ENCODE measurements at regions not wholly inside any gene's neighbourhood (a gene's known extent, or its start where the extent isn't known, plus 50 kb on each side); places are given as distances from the start of the nearest gene placed in this dataset.

DNA sequence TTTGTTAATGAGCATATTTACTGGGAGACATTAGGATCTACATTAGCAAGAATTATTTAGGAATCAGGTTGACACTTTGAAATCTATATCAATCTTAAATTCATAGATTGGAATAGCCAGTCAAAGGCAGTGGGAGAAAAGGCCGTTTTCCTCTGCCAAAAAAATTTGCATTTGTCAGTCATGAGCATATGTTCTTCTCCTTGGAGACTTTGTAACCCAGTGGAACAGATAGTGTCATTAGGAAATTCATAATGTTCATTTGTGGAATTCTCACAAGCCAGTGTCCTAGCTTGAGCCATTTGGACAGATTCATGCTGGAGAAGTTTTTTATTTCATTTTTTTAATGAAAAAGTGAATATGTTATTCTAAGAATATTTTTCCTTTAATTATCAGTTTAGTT, 260.1 kb downstream of the OXSM start:
- TF ChIP-seq EZH2 (IDR thresholded peaks at IDR 0.05; ENCODE audit: borderline replicate concordance, low read depth, low read length, severe bottlenecking) (no peak), CTCF (IDR thresholded peaks at IDR 0.05; ENCODE audit: borderline replicate concordance, extremely low read depth, low read length, poor library complexity, severe bottlenecking) (no peak)

Data from DND-41 (cell line).